ENCODE measurements at regions not wholly inside any gene's neighbourhood (a gene's known extent, or its start where the extent isn't known, plus 50 kb on each side); places are given as distances from the start of the nearest gene placed in this dataset.
"Not testable (repeated sequence)": the region's sequence is repeated elsewhere in the genome, so short reads cannot be mapped to it uniquely, and the experiment has no call there.

DNA sequence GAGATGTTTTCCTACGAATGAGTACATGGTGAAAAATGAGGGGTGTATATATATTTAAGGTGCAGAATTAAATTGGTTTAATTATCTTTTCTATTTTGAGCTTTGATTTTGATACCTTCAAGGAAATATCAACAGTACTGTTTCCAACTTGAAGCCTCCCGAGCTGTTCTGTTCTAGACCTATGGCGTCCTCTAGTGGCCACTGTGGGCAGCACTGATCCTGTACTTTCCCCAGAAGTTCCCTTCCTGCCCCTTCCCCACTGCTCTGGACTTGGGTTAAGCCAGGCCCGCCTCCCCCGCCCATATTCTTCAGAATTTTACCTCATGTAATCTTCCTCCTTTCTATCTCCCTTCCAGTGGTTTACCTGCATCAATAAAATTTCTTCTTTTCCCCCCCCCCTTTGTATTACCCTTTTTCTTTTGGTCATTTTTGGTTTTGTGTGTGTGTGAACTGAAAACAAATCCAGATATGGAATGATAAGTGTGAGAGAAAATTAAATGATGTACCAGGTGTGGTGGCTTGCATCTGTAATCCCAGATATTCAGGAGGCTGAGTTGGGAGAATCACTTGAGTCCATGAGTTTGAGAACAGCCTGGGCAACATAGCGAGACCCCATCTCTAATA lies 1643.5 kb downstream of the TP53TG3F start:
- intact Hi-C loops (cut with DNase I): no loop called here

DNA sequence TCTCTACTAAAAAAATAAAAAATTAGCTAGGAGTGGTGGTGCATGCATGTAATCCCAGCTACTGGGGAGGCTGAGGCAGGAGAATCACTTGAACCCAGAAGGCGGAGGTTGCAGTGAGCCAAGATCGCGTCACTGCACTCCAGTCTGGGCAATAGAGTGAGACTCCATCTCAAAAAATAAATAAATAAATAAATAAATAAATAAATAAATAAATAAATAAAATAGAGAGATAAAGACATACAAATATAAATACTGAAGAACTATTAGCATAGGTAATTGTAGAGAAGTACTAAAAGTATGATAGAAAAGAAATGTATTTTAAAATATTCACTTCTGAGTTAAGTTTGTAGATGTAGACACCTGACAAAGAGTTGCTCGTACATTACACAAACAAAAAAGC lies 1652.4 kb downstream of the TP53TG3F start:
- intact Hi-C loops (cut with DNase I); H3K9me3 ChIP-seq; DNase-seq; H3K27ac ChIP-seq; H3K36me3 ChIP-seq; H3K27me3 ChIP-seq; H3K4me1 ChIP-seq (ENCODE audit: insufficient read depth); H3K4me3 ChIP-seq: not testable (repeated sequence)
- 70 to 81% (median 78%) methylated on average over 4 of the region's 4 CpGs for WGBS, 3 donors

More for the DNA sequence above, 1643.5 kb downstream of the TP53TG3F start:
- Histone ChIP-seq H3K4me3 (no peak overlapping the region), H3K9me3 (no peaks in the 10 kb centered on the region), H3K4me1 (ENCODE audit: insufficient read depth) (no peaks in the 10 kb centered on the region), H3K27me3 (no peaks in the 10 kb centered on the region), H3K36me3 (no peaks in the 10 kb centered on the region), H3K27ac (no peak overlapping the region)
- no peak for DNase-seq
- 29 to 39% (median 39%) methylated on average over 6 of the region's 6 CpGs for WGBS, 3 donors
- TF ChIP-seq EP300 (IDR thresholded peaks at IDR 0.05): no peak
- TF ChIP-seq, protein P1, sequence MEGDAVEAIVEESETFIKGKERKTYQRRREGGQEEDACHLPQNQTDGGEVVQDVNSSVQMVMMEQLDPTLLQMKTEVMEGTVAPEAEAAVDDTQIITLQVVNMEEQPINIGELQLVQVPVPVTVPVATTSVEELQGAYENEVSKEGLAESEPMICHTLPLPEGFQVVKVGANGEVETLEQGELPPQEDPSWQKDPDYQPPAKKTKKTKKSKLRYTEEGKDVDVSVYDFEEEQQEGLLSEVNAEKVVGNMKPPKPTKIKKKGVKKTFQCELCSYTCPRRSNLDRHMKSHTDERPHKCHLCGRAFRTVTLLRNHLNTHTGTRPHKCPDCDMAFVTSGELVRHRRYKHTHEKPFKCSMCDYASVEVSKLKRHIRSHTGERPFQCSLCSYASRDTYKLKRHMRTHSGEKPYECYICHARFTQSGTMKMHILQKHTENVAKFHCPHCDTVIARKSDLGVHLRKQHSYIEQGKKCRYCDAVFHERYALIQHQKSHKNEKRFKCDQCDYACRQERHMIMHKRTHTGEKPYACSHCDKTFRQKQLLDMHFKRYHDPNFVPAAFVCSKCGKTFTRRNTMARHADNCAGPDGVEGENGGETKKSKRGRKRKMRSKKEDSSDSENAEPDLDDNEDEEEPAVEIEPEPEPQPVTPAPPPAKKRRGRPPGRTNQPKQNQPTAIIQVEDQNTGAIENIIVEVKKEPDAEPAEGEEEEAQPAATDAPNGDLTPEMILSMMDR (IDR thresholded peaks at IDR 0.05): no peak
- no peak for TF ChIP-seq POLR2A (IDR thresholded peaks at IDR 0.05)

DNA sequence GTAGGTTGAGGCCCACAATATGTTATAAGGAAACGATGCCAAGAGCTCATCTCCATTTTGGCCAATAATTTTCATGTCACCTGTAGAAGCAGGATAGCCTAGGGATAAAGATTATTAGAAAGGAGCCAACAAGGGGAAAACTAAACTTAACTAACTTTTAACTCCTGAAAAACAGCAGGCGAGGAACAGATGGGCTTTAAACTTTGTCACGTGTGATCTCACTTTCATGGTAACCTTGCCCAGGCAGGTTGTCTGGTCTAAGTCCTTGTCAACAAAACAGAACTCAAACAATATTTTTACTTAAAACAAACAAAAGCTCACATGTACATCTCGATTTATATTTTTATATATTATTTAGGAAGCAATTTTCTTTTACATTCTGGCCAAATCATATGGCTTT lies 1672.0 kb downstream of the TP53TG3F start:
- Histone ChIP-seq H3K4me3 (no peak overlapping the region), H3K36me3 (no peaks in the 10 kb centered on the region), H3K27ac (no peak overlapping the region), H3K9me3 (no peaks in the 10 kb centered on the region), H3K27me3 (no peaks in the 10 kb centered on the region), H3K4me1 (ENCODE audit: insufficient read depth) (no peaks in the 10 kb centered on the region)
- TF ChIP-seq POLR2A (IDR thresholded peaks at IDR 0.05) (no peak), EP300 (IDR thresholded peaks at IDR 0.05) (no peak)
- TF ChIP-seq, protein P1 (IDR thresholded peaks at IDR 0.05): no peak
- 30 to 45% (median 41%) methylated on average over 4 of the region's 4 CpGs for WGBS, 3 donors
- intact Hi-C loops (cut with DNase I): no loop called here
- DNase-seq: no peak

DNA sequence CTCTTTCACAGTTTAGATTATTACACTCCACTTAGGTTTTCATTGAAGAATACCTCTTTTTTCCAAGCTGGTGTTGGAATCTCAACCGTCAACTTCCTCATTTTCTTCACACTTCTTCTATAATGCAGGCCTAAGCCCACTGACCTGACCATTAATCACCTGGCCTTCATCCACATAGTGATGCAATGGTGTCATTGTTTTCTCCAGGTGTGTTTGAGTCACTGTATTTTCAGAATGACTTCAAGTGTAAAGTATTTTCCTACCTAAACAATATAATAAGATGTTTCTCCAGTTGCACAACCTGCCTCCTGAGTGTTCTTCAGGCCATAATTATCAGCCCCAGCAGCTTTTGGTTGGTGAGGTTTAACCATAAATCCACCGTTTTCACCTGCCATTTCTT lies 1675.1 kb downstream of the TP53TG3F start:
- DNase-seq: no peak
- intact Hi-C loops (cut with DNase I): no loop called here
- no peak overlapping the region for H3K27ac ChIP-seq
- no peaks in the 10 kb centered on the region for H3K4me1 ChIP-seq (ENCODE audit: insufficient read depth)
- 16 to 26% (median 22%) methylated on average over 2 of the region's 2 CpGs for WGBS, 3 donors
- no peaks in the 10 kb centered on the region for H3K27me3 ChIP-seq
- H3K36me3 ChIP-seq: no peaks in the 10 kb centered on the region
- no peak overlapping the region for H3K4me3 ChIP-seq
- H3K9me3 ChIP-seq: no peaks in the 10 kb centered on the region
- TF ChIP-seq POLR2A (IDR thresholded peaks at IDR 0.05) (no peak), EP300 (IDR thresholded peaks at IDR 0.05) (no peak)
- TF ChIP-seq, protein P1 (IDR thresholded peaks at IDR 0.05): no peak

DNA sequence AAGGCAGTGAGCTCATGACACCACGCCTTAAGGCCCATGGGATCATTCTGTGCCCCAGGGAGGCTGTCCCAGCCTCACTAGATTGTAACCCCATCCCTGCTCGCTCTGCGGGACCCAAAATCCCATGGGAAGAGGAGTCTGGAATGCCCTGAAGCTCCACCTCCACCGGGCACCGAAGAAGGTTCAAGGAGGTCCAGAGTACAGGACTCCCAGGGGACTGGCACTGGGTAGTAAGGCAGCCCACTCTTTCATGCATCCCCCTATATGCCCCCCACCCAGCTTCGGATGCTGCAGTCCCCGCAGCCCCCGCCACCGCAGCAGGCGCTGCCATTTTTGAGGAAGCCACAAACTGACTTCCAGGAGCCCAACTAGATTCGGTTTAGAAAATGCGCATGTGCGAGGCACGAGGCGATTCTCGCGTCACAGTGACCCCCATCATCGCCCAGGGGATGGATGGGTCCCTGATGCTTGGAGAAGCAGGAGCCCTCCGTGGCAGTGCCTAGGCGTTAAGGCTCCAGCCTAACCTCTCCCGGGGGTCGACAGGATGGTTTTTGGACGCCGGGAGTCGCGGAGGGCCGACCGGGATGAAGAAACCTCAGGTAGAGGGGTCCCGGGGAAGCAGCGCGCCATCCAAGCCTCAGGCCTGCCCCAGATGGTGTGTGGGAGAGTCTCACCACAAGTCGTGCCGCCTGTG lies 1681.0 kb downstream of the TP53TG3F start:
- H3K27me3 ChIP-seq: no peaks in the 10 kb centered on the region
- H3K4me1 ChIP-seq (ENCODE audit: insufficient read depth): no peaks in the 10 kb centered on the region
- no peak overlapping the region for H3K27ac ChIP-seq
- WGBS, 3 donors: 76 to 84% (median 78%) methylated on average over 33 of the region's 33 CpGs
- no peak overlapping the region for H3K4me3 ChIP-seq
- intact Hi-C loops (cut with DNase I): no loop called here
- no peaks in the 10 kb centered on the region for H3K9me3 ChIP-seq
- no peaks in the 10 kb centered on the region for H3K36me3 ChIP-seq
- TF ChIP-seq POLR2A (IDR thresholded peaks at IDR 0.05) (no peak), EP300 (IDR thresholded peaks at IDR 0.05) (no peak)
- TF ChIP-seq, protein P1 (IDR thresholded peaks at IDR 0.05): no peak
- peak in 1 of 5 donors; percentile 17 for DNase-seq
